ENCODE measurements at regions not wholly inside any gene's neighbourhood (a gene's known extent, or its start where the extent isn't known, plus 50 kb on each side); places are given as distances from the start of the nearest gene placed in this dataset.
A peak's percentile ranks its signal among the peaks of the same experiment; 100 is the strongest.

GRCh38 chr5:61967681-61968080 is 338.3 kb upstream of the KIF2A start:
- DNase-seq (ENCODE audit: low read depth) = no peak
- Histone ChIP-seq H3K9ac (ENCODE audit: low read length) (no peak overlapping the region), H3K4me1 (ENCODE audit: control insufficient read depth, insufficient read depth, low read length) (peaks cover 16% of the 10 kb centered on the region), H3K27me3 (replicated peaks; ENCODE audit: control insufficient read depth, insufficient read depth, low read length) (no peaks in the 10 kb centered on the region), H3K36me3 (ENCODE audit: control insufficient read depth, insufficient read depth, low read length, severe bottlenecking) (no peaks in the 10 kb centered on the region), H3K9me3 (ENCODE audit: control insufficient read depth, low read length) (no peaks in the 10 kb centered on the region), H3K4me3 (ENCODE audit: low read length) (no peak overlapping the region)

GRCh38 chr5:61969347-61969746 is 336.7 kb upstream of the KIF2A start:
- peaks cover 9% of the 10 kb centered on the region for H3K4me1 ChIP-seq (ENCODE audit: control insufficient read depth, insufficient read depth, low read length)
- DNase-seq (ENCODE audit: low read depth) = no peak
- H3K4me3 ChIP-seq (ENCODE audit: low read length) = no peak overlapping the region
- no peak overlapping the region for H3K9ac ChIP-seq (ENCODE audit: low read length)
- H3K9me3 ChIP-seq (ENCODE audit: control insufficient read depth, low read length) = no peaks in the 10 kb centered on the region
- H3K36me3 ChIP-seq (ENCODE audit: control insufficient read depth, insufficient read depth, low read length, severe bottlenecking) = no peaks in the 10 kb centered on the region
- peaks cover 3% of the 10 kb centered on the region for H3K27me3 ChIP-seq (replicated peaks; ENCODE audit: control insufficient read depth, insufficient read depth, low read length)

GRCh38 chr5:61969755-61970154 is 336.3 kb upstream of the KIF2A start:
- DNase-seq (ENCODE audit: low read depth) = peak; percentile 19
- H3K36me3 ChIP-seq (ENCODE audit: control insufficient read depth, insufficient read depth, low read length, severe bottlenecking) = no peaks in the 10 kb centered on the region
- H3K9me3 ChIP-seq (ENCODE audit: control insufficient read depth, low read length) = no peaks in the 10 kb centered on the region
- H3K27me3 ChIP-seq (replicated peaks; ENCODE audit: control insufficient read depth, insufficient read depth, low read length) = peaks cover 7% of the 10 kb centered on the region
- peaks cover 5% of the 10 kb centered on the region for H3K4me1 ChIP-seq (ENCODE audit: control insufficient read depth, insufficient read depth, low read length)
- no peak overlapping the region for H3K4me3 ChIP-seq (ENCODE audit: low read length)
- no peak overlapping the region for H3K9ac ChIP-seq (ENCODE audit: low read length)

GRCh38 chr5:61970218-61970617 is 335.8 kb upstream of the KIF2A start:
- H3K36me3 ChIP-seq (ENCODE audit: control insufficient read depth, insufficient read depth, low read length, severe bottlenecking) = no peaks in the 10 kb centered on the region
- no peak for DNase-seq (ENCODE audit: low read depth)
- peaks cover 7% of the 10 kb centered on the region for H3K27me3 ChIP-seq (replicated peaks; ENCODE audit: control insufficient read depth, insufficient read depth, low read length)
- peaks cover 4% of the 10 kb centered on the region for H3K4me1 ChIP-seq (ENCODE audit: control insufficient read depth, insufficient read depth, low read length)
- no peaks in the 10 kb centered on the region for H3K9me3 ChIP-seq (ENCODE audit: control insufficient read depth, low read length)
- H3K9ac ChIP-seq (ENCODE audit: low read length) = no peak overlapping the region
- no peak overlapping the region for H3K4me3 ChIP-seq (ENCODE audit: low read length)

- H3K36me3 ChIP-seq (ENCODE audit: control insufficient read depth, insufficient read depth, low read length, severe bottlenecking) = no peaks in the 10 kb centered on the region
- no peaks in the 10 kb centered on the region for H3K4me1 ChIP-seq (ENCODE audit: control insufficient read depth, insufficient read depth, low read length)
- no peak overlapping the region for H3K9ac ChIP-seq (ENCODE audit: low read length)
- no peak for DNase-seq (ENCODE audit: low read depth)
- H3K4me3 ChIP-seq (ENCODE audit: low read length) = no peak overlapping the region
- no peaks in the 10 kb centered on the region for H3K9me3 ChIP-seq (ENCODE audit: control insufficient read depth, low read length)
- peaks cover 7% of the 10 kb centered on the region for H3K27me3 ChIP-seq (replicated peaks; ENCODE audit: control insufficient read depth, insufficient read depth, low read length)
Observed at GRCh38 chr5:61974680-61975079, 331.3 kb upstream of the KIF2A start.

- Histone ChIP-seq H3K4me1 (ENCODE audit: control insufficient read depth, insufficient read depth, low read length) (no peaks in the 10 kb centered on the region), H3K9ac (ENCODE audit: low read length) (no peak overlapping the region), H3K27me3 (replicated peaks; ENCODE audit: control insufficient read depth, insufficient read depth, low read length) (peaks cover 14% of the 10 kb centered on the region), H3K9me3 (ENCODE audit: control insufficient read depth, low read length) (peaks cover 4% of the 10 kb centered on the region), H3K36me3 (ENCODE audit: control insufficient read depth, insufficient read depth, low read length, severe bottlenecking) (no peaks in the 10 kb centered on the region), H3K4me3 (ENCODE audit: low read length) (no peak overlapping the region)
- DNase-seq (ENCODE audit: low read depth) = no peak
Observed at GRCh38 chr5:61981886-61982285, 324.1 kb upstream of the KIF2A start.

- Histone ChIP-seq H3K9me3 (ENCODE audit: control insufficient read depth, low read length) (peaks cover 10% of the 10 kb centered on the region), H3K9ac (ENCODE audit: low read length) (no peak overlapping the region), H3K4me1 (ENCODE audit: control insufficient read depth, insufficient read depth, low read length) (peaks cover 48% of the 10 kb centered on the region), H3K27me3 (replicated peaks; ENCODE audit: control insufficient read depth, insufficient read depth, low read length) (no peaks in the 10 kb centered on the region), H3K36me3 (ENCODE audit: control insufficient read depth, insufficient read depth, low read length, severe bottlenecking) (no peaks in the 10 kb centered on the region), H3K4me3 (ENCODE audit: low read length) (peak overlapping the region; percentile 12)
- DNase-seq (ENCODE audit: low read depth) = no peak
Observed at GRCh38 chr5:61991430-61991829, 314.6 kb upstream of the KIF2A start.

GRCh38 chr5:61991866-61992265 is 314.1 kb upstream of the KIF2A start:
- H3K4me1 ChIP-seq (ENCODE audit: control insufficient read depth, insufficient read depth, low read length) = peaks cover 51% of the 10 kb centered on the region
- no peak overlapping the region for H3K9ac ChIP-seq (ENCODE audit: low read length)
- H3K36me3 ChIP-seq (ENCODE audit: control insufficient read depth, insufficient read depth, low read length, severe bottlenecking) = no peaks in the 10 kb centered on the region
- H3K27me3 ChIP-seq (replicated peaks; ENCODE audit: control insufficient read depth, insufficient read depth, low read length) = no peaks in the 10 kb centered on the region
- DNase-seq (ENCODE audit: low read depth) = peak; percentile 57
- peaks cover 6% of the 10 kb centered on the region for H3K9me3 ChIP-seq (ENCODE audit: control insufficient read depth, low read length)
- no peak overlapping the region for H3K4me3 ChIP-seq (ENCODE audit: low read length)

GRCh38 chr5:61993295-61993927 is 312.6 kb upstream of the KIF2A start:
- Histone ChIP-seq H3K36me3 (ENCODE audit: control insufficient read depth, insufficient read depth, low read length, severe bottlenecking) (no peaks in the 10 kb centered on the region), H3K9me3 (ENCODE audit: control insufficient read depth, low read length) (no peaks in the 10 kb centered on the region), H3K4me3 (ENCODE audit: low read length) (peak overlapping the region; percentile 15), H3K9ac (ENCODE audit: low read length) (no peak overlapping the region), H3K27me3 (replicated peaks; ENCODE audit: control insufficient read depth, insufficient read depth, low read length) (no peaks in the 10 kb centered on the region), H3K4me1 (ENCODE audit: control insufficient read depth, insufficient read depth, low read length) (peaks cover 51% of the 10 kb centered on the region)
- peak; percentile 59 for DNase-seq (ENCODE audit: low read depth)

- no peaks in the 10 kb centered on the region for H3K27me3 ChIP-seq (replicated peaks; ENCODE audit: control insufficient read depth, insufficient read depth, low read length)
- no peaks in the 10 kb centered on the region for H3K36me3 ChIP-seq (ENCODE audit: control insufficient read depth, insufficient read depth, low read length, severe bottlenecking)
- no peaks in the 10 kb centered on the region for H3K9me3 ChIP-seq (ENCODE audit: control insufficient read depth, low read length)
- H3K4me1 ChIP-seq (ENCODE audit: control insufficient read depth, insufficient read depth, low read length) = peaks cover 51% of the 10 kb centered on the region
- H3K9ac ChIP-seq (ENCODE audit: low read length) = peak overlapping the region; percentile 48
- H3K4me3 ChIP-seq (ENCODE audit: low read length) = no peak overlapping the region
- peak; percentile 28 for DNase-seq (ENCODE audit: low read depth)
Observed at GRCh38 chr5:61994171-61994570, 311.8 kb upstream of the KIF2A start.

GRCh38 chr5:61995486-61995885 is 310.5 kb upstream of the KIF2A start:
- Histone ChIP-seq H3K9ac (ENCODE audit: low read length) (peak overlapping the region; percentile 27), H3K36me3 (ENCODE audit: control insufficient read depth, insufficient read depth, low read length, severe bottlenecking) (no peaks in the 10 kb centered on the region), H3K4me3 (ENCODE audit: low read length) (peak overlapping the region; percentile 18), H3K9me3 (ENCODE audit: control insufficient read depth, low read length) (no peaks in the 10 kb centered on the region), H3K4me1 (ENCODE audit: control insufficient read depth, insufficient read depth, low read length) (peaks cover 59% of the 10 kb centered on the region), H3K27me3 (replicated peaks; ENCODE audit: control insufficient read depth, insufficient read depth, low read length) (no peaks in the 10 kb centered on the region)
- DNase-seq (ENCODE audit: low read depth) = peak; percentile 76

GRCh38 chr5:61999371-61999770 is 306.6 kb upstream of the KIF2A start:
- no peak overlapping the region for H3K9ac ChIP-seq (ENCODE audit: low read length)
- H3K4me1 ChIP-seq (ENCODE audit: control insufficient read depth, insufficient read depth, low read length) = peaks cover 31% of the 10 kb centered on the region
- no peaks in the 10 kb centered on the region for H3K9me3 ChIP-seq (ENCODE audit: control insufficient read depth, low read length)
- DNase-seq (ENCODE audit: low read depth) = no peak
- H3K27me3 ChIP-seq (replicated peaks; ENCODE audit: control insufficient read depth, insufficient read depth, low read length) = no peaks in the 10 kb centered on the region
- H3K4me3 ChIP-seq (ENCODE audit: low read length) = no peak overlapping the region
- H3K36me3 ChIP-seq (ENCODE audit: control insufficient read depth, insufficient read depth, low read length, severe bottlenecking) = no peaks in the 10 kb centered on the region

Data from adipocyte (in vitro differentiated cells).